ENCODE measurements at regions not wholly inside any gene's neighbourhood (a gene's known extent, or its start where the extent isn't known, plus 50 kb on each side); places are given as distances from the start of the nearest gene placed in this dataset.

DNA sequence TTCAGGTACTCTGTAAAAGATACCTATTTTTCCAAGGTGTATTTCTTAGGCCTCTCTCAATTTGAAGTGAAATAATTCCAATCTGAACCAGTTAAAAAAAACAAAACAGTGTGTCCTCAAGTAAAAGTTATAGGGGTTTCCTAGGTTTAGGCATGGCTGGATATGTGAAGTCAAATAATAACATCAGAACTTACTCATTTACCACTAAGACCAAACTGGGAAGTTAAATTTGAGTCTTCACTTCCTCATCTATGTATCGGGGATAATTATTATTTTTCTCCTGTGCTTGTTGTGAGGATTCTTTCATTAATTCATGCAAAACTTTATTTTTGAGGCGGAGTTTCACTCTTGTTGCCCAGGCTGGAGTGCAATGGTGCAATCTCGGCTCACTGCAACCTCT lies 86.2 kb upstream of the PTPRK start:
- Histone ChIP-seq H3K9ac (ENCODE audit: low read depth, low read length) (no peak overlapping the region), H4K20me1 (ENCODE audit: insufficient read depth, low read length) (no peaks in the 10 kb centered on the region), H3K4me1 (ENCODE audit: insufficient read depth, low read length) (peaks cover 9% of the 10 kb centered on the region), H2AFZ (ENCODE audit: low read depth, low read length) (no peak overlapping the region), H3K27ac (ENCODE audit: low read length) (no peak overlapping the region), H3K4me3 (ENCODE audit: low read depth in 1 of 2, low read length in 2 of 2) (no peak overlapping the region), H3K9me3 (ENCODE audit: insufficient read depth, low read length, severe bottlenecking) (no peaks in the 10 kb centered on the region), H3K79me2 (ENCODE audit: insufficient read depth, low read length) (no peaks in the 10 kb centered on the region), H3K4me2 (ENCODE audit: insufficient read depth, low read length) (no peak overlapping the region), H3K27me3 (ENCODE audit: insufficient read depth, low read length, poor library complexity) (no peaks in the 10 kb centered on the region), H3K36me3 (ENCODE audit: insufficient read depth, low read length) (no peaks in the 10 kb centered on the region)
- DNase-seq = no peak
- TF ChIP-seq, protein P1, sequence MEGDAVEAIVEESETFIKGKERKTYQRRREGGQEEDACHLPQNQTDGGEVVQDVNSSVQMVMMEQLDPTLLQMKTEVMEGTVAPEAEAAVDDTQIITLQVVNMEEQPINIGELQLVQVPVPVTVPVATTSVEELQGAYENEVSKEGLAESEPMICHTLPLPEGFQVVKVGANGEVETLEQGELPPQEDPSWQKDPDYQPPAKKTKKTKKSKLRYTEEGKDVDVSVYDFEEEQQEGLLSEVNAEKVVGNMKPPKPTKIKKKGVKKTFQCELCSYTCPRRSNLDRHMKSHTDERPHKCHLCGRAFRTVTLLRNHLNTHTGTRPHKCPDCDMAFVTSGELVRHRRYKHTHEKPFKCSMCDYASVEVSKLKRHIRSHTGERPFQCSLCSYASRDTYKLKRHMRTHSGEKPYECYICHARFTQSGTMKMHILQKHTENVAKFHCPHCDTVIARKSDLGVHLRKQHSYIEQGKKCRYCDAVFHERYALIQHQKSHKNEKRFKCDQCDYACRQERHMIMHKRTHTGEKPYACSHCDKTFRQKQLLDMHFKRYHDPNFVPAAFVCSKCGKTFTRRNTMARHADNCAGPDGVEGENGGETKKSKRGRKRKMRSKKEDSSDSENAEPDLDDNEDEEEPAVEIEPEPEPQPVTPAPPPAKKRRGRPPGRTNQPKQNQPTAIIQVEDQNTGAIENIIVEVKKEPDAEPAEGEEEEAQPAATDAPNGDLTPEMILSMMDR (IDR thresholded peaks at IDR 0.05; ENCODE audit: borderline replicate concordance, extremely low read depth, low read length, poor library complexity, severe bottlenecking) = no peak
- no peak for TF ChIP-seq EZH2 (IDR thresholded peaks at IDR 0.05; ENCODE audit: borderline replicate concordance, low read depth, low read length, severe bottlenecking)
- no peak for ATAC-seq (ENCODE audit: insufficient read depth, low read depth)

DNA sequence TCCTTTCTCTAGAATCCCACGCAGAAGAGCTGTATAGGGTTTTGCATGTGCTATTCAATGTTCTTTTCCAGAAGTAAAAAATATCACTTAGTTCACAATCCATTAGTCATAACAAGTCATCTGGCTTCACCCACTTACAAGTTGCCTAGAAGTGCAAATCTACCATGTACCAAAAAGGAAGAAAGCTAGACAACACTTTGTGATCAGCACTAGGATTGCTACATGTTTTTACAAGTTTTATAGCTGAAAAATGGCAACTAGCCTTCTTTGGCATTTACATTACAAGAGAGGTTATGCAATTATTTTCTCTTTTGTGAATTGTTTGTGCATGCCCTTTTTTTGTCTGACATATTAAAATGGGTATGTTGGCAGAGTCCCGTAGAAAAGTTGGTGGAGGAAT lies 85.6 kb upstream of the PTPRK start:
- H3K27ac ChIP-seq (ENCODE audit: low read length) = no peak overlapping the region
- H3K79me2 ChIP-seq (ENCODE audit: insufficient read depth, low read length) = no peaks in the 10 kb centered on the region
- H3K27me3 ChIP-seq (ENCODE audit: insufficient read depth, low read length, poor library complexity) = no peaks in the 10 kb centered on the region
- TF ChIP-seq EZH2 (IDR thresholded peaks at IDR 0.05; ENCODE audit: borderline replicate concordance, low read depth, low read length, severe bottlenecking) = no peak
- TF ChIP-seq, protein P1 (IDR thresholded peaks at IDR 0.05; ENCODE audit: borderline replicate concordance, extremely low read depth, low read length, poor library complexity, severe bottlenecking) = no peak
- ATAC-seq (ENCODE audit: insufficient read depth, low read depth) = no peak
- no peak overlapping the region for H3K9ac ChIP-seq (ENCODE audit: low read depth, low read length)
- H3K36me3 ChIP-seq (ENCODE audit: insufficient read depth, low read length) = no peaks in the 10 kb centered on the region
- no peaks in the 10 kb centered on the region for H4K20me1 ChIP-seq (ENCODE audit: insufficient read depth, low read length)
- H3K4me2 ChIP-seq (ENCODE audit: insufficient read depth, low read length) = no peak overlapping the region
- no peaks in the 10 kb centered on the region for H3K9me3 ChIP-seq (ENCODE audit: insufficient read depth, low read length, severe bottlenecking)
- no peak overlapping the region for H2AFZ ChIP-seq (ENCODE audit: low read depth, low read length)
- H3K4me3 ChIP-seq (ENCODE audit: low read depth in 1 of 2, low read length in 2 of 2) = no peak overlapping the region
- DNase-seq = no peak
- peaks cover 15% of the 10 kb centered on the region for H3K4me1 ChIP-seq (ENCODE audit: insufficient read depth, low read length)

DNA sequence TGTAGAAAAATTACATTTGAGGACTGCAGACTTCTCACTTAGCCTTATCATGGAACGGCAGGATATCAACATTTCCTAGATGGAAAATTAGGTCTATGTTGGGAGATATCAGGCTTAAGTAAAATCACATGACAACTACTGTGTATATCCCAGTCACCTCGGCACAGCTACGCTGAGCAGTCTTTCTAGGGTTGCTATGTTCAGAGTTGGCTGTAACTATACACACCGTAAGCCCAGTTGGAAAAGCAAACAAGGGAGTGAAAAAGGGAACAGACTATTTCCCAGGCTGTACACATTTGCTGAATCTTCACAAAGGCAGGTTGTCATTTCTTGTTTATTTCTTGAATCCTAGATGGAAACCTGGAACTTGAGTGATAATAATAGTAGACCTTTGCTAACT lies 80.7 kb upstream of the PTPRK start:
- no peak overlapping the region for H3K9ac ChIP-seq (ENCODE audit: low read depth, low read length)

More for the DNA sequence above, 80.7 kb upstream of the PTPRK start:
- Histone ChIP-seq H3K27me3 (ENCODE audit: insufficient read depth, low read length, poor library complexity) (no peaks in the 10 kb centered on the region), H3K4me1 (ENCODE audit: insufficient read depth, low read length) (peaks cover 32% of the 10 kb centered on the region), H2AFZ (ENCODE audit: low read depth, low read length) (no peak overlapping the region), H3K79me2 (ENCODE audit: insufficient read depth, low read length) (no peaks in the 10 kb centered on the region), H3K4me2 (ENCODE audit: insufficient read depth, low read length) (no peak overlapping the region), H3K9me3 (ENCODE audit: insufficient read depth, low read length, severe bottlenecking) (no peaks in the 10 kb centered on the region), H3K27ac (ENCODE audit: low read length) (peak overlapping the region; percentile 61), H3K36me3 (ENCODE audit: insufficient read depth, low read length) (no peaks in the 10 kb centered on the region), H4K20me1 (ENCODE audit: insufficient read depth, low read length) (no peaks in the 10 kb centered on the region), H3K4me3 (ENCODE audit: low read depth in 1 of 2, low read length in 2 of 2) (no peak overlapping the region)
- DNase-seq (no peak), ATAC-seq (ENCODE audit: insufficient read depth, low read depth) (0 out of 3 replicates have a peak, but pooled peaks have one; percentile 27)
- TF ChIP-seq EZH2 (IDR thresholded peaks at IDR 0.05; ENCODE audit: borderline replicate concordance, low read depth, low read length, severe bottlenecking) = no peak
- TF ChIP-seq, protein P1 (IDR thresholded peaks at IDR 0.05; ENCODE audit: borderline replicate concordance, extremely low read depth, low read length, poor library complexity, severe bottlenecking) = no peak
